NCI-H446 (cell line): ENCODE measurements at regions not wholly inside any gene's neighbourhood (a gene's known extent, or its start where the extent isn't known, plus 50 kb on each side); places are given as distances from the start of the nearest gene placed in this dataset.
"Not testable (repeated sequence)": the region's sequence is repeated elsewhere in the genome, so short reads cannot be mapped to it uniquely, and the experiment has no call there.

Experiments
- DNase-seq, 2 experiments: peaks; one replicate each; lab custom pipeline; 2025; lab: John Stamatoyannopoulos, UW

DNA sequence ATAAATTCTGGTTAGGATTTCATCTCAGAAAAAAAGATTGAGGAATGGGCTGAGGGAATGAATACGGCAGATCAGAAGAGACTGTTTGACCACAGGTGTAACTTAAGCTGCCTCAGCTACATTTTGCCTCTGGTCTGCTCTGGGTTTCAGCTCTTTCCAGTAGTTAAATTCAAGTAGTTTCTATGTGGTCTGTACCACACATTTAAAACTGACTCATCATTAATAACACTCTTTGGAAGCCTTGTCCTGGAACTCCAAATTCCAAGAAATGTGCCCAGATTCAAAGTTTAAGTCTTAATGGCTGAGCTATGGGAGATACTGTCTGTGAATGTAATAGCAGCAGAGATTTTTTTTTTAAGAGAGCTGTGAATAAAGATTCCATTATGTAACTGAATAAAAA lies 133.1 kb upstream of the IGSF10 start:
- DNase-seq = no peak

- no peak for DNase-seq
These were observed 131.4 kb upstream of the IGSF10 start for GRCh38 chr3:151592287-151592686.

- DNase-seq = no peak
These were observed 130.6 kb upstream of the IGSF10 start for GRCh38 chr3:151591441-151591840.

DNA sequence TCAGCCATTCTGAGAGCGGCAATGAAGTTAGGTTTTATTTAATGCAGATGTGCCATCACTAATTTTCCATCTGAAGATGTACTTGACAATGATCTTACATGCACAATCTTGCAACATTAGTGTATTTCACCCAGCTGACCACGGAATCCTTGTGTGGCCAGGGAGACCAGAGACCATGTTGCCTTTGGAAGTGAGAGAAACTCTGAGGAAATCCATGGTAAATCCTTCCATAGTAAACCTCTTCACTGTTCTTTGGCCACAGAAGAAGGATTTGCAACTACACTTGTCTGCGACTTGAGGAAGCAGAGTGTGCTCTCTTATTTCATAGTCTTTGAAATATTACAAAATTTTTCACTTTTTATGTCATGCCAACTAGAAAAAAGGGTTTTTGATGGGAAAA lies 128.4 kb upstream of the IGSF10 start:
- DNase-seq = no peak

DNA sequence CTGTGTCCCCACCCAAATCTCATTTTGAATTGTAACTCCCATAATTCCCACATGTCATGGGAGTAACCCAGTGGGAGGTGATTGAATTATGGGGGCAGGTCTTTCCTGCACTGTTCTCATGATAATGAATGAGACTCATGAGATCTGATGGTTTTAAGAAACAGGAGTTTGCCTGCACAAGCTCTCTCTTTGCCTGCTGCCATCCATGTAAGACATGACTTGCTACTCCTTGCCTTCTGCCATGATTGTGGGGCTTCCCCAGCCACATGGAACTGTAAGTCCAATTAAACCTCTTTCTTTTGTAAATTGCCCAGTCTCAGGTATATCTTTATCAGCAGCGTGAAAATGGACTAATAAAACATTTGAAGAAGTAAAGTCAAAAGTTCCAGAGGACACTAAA lies 126.8 kb upstream of the IGSF10 start:
- not testable (repeated sequence) for DNase-seq

DNA sequence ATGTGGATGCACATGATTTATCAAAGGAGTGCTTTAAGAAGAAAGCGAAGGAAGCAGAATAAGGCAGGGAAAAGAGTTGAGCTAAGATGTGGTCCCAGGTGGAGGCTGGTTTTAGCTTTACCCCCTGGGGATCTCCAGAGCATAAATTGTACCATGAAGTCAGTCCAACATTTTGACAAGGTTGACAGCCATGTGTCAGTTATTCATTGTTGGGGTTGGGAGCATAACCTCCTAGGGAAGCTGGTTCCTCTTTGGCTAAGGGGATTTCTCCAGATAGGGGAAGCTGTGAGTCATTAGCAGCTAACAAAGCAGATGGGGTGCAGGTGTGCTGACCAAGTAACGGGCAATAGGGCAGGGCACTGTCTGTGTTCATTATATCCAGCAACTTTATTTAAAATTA lies 123.7 kb upstream of the IGSF10 start:
- DNase-seq = no peak

DNA sequence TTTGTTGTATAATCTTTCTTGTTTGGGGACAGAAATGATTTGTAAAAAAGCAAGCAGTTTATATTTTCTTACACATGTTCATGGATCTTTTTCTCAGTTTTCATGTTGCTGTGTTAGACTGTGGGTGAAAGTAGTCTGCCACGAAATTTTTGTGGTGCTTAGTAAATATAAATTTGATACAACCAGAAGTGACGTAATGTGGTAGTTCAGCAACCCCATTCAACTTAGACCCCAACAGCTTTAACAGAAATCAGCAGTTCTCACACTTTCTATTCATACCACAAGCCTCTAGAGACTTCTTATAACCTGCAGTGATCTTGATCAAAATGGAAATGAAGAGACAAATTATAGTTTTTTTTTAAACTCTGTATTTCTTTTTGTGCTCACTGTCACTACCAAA lies 120.2 kb upstream of the IGSF10 start:
- no peak for DNase-seq

DNA sequence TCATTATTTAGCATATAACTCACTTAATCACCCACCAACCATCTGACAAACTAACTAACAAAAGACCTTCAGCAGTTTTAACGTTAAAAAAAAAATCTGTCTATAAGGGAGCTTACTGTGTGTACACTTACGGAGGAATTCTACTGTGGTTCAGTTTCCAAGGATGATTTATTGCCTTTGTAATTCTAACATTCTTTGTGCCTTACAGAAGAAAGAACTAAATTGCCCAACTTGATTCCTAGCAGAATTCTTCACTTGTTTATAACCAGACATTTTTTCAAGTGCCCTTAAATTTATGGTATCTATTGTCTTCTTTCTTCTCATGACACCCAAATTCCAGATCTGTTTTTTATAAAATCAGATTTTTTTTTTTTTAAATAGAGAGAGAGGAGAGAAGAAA lies 119.7 kb upstream of the IGSF10 start:
- DNase-seq = no peak

DNA sequence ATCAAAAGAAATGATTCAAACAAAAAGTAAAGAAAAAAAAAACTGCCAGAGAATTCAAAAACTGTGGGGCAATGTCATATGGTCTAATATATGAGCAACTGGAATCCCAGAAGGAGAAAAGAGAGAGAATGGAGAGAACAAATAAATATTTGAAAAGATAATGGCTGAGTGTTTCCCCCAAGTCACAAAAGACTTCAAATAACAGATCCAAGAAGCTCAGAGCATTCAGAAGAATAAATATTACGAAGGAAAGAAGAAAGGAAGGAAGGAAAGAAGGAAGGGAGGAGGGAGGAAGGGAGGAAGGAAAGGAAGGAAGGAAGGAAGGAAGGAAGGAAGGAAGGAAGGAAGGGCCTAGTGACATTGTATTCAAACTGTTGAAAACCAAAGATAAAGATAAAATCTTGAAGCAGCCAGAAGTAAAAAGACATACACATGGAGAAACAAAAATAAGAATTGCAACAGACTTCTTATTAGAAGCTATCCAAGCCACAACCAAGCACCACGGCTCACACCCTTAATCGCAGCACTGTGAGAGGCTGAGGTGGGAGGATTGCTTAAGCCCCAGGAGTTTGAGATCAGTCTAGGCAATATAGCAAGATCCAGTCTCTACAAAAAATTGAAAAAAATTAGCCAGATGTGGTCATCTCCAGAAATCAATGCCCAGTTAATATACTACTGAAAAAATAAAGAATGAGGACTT lies 118.9 kb upstream of the IGSF10 start:
- DNase-seq = no peak

- no peak for DNase-seq
These were observed 117.6 kb upstream of the IGSF10 start for GRCh38 chr3:151578495-151578894.

DNA sequence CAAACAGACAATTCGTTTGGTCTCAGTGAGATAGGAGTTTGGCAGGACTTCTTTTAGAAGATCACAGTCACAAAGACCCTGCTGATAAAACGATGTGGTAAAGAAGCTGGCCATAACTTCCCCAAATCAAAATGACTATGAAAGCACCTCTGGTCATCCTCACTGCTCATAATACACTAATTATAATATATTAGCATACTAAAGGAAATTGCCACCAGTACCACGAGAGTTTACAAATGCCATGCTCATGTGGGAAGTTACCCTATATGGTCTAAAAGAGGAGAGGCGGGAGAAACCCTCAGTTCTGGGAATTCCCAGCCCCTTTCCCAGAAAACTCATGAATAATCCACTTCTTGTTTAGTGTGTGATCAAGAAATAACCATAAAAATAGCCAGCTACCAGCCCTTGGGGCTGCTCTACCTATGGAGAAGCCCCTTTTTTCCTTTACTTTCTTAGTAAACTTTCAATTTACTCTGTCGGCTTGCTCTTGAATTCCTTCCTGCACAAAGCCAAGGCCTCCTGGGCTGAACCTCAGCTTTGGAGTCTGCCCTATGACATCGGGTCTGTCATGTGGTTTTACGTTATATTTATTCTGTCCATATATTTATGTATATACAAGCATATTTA lies 115.8 kb upstream of the IGSF10 start:
- no peak for DNase-seq

GRCh38 chr3:151568184-151568583 lies 107.3 kb upstream of the IGSF10 start:
- DNase-seq = no peak

DNA sequence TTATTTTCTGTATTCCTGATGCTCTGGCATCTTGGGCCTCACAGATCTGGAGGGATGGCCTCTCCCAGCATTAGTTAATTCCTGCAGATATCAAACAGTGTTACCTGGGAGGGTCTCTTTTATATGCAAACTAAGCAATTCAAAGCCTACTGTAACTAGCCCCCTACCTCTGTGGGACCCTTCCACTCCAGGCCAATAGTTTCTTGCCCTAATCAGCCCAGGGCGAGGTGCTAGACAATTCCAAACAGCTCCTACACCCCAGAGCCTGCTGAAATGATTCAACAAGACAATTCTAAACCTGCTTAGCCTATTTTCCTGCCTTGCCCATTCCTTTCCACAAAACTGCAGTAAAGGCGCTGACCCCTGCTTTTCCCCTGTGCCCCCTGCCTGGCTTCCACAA lies 106.6 kb upstream of the IGSF10 start:
- DNase-seq = no peak

DNA sequence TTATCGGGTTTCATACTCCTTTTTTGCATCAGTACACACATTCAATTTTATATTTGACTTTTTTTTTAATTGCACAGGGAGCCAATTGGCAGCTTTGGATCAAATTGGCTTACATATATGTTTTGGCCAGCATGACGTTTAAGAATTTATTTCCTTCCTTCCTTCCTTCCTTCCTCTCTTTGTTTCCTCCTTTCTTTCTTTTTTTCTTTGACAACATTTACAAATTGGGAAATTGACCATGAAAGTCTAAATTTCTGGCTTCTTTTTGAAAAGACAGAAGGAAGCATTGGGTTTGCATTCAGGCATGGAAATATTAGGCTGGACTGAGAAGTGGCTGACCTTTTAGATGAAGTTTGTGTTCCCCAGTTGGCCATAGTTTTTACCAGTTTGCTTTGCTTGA lies 103.4 kb upstream of the IGSF10 start:
- no peak for DNase-seq

GRCh38 chr3:151563305-151563704 lies 102.4 kb upstream of the IGSF10 start:
- DNase-seq = no peak

DNA sequence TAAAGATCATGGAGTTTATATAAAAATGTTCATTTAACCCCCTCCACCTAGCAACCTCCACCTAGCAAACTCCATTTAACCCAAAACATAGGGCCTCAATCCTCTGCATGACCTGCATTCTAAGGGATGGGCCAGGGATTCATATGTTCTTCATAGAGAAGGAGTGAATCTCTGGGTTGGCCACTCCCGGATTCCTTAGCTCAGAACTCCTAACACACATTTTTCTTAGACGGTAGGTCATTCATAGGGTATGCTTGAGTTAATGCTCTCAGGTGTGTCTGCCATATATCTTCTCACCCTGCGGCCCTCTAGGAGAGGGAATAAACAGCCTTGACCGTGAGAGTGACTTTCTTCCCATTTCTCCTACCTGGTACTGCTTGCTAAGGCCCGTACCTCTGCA lies 102.0 kb upstream of the IGSF10 start:
- no peak for DNase-seq

- DNase-seq = no peak
These were observed 101.0 kb upstream of the IGSF10 start for GRCh38 chr3:151561878-151562277.

GRCh38 chr3:151560738-151561137 lies 99.9 kb upstream of the IGSF10 start:
- no peak for DNase-seq

GRCh38 chr3:151559736-151560135 lies 98.9 kb upstream of the IGSF10 start:
- no peak for DNase-seq

GRCh38 chr3:151558661-151559060 lies 97.8 kb upstream of the IGSF10 start:
- DNase-seq = no peak

DNA sequence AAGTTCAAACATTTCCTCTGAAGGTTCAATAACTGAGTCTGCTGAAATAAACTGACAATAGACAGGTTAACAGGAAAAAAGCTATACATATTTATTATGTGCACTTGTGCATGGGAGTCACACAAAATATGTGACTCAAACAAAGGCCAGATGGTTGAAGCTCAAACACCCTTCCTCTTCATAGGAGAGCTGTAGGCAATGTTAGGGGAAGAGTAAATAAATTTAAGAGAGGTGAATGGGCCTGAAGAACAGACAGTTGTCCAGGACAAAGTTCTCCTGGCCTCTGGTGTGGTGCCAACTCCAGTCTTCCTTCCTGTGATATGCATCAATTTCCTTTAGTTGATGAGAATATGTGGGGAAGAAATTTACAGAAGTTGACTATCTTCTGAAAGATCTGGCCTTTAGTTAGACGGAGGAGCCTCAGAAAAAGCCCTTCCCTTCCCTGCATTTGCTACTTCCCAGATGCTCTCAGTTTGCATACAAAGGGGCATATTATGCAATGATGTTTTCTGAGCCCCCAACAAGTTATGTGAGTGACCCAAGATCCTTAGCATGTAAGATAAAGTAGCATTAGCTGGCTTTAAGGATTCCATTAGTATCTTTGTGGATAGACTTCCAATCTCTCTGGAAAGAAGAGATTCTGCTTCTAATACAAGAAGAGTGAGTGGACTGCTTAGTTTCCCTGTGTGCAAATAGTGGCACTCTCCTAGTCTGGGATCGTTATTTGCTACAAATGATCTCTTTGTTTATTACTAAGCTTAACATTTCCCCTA lies 96.4 kb upstream of the IGSF10 start:
- no peak for DNase-seq

DNA sequence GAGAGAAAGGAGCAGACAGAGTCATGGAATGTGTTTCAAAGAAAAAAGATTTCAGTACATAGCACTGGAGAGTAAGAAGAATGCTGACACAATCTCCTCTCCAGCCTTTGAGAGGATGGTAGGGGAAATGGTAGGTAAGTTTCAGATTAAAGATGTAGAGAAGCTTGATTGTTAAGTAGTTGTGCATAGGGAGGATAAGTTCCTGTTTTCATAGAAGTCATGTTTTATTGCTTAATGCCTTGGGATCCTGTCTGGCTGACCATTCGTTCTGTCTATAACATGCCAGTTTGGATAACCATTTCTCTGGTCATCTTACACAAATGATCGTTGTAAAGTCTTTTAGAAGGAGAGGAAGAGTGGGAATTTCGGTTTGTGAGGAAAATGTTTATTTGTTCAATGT lies 95.7 kb upstream of the IGSF10 start:
- DNase-seq = no peak

DNA sequence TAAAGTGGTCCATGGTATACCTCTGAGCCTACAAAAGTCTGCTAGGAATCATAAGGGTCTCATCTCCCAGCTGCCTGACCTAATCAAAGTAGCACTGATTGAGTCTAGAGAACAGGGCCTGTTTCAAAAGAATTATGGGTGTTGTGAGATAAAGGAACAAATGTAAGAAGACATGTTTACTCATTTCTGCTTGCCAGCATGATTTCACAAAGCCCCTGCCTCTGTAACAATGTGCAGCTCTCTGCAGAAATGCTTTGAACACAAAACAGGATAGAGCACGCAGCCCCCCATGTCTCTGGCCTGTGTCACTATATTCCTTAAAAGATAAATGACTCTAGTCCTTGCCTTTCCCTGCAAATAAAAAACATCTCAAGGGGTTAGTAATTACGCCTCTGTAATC lies 94.7 kb upstream of the IGSF10 start:
- no peak for DNase-seq
